HG02885 (cell line): ENCODE measurements at regions not wholly inside any gene's neighbourhood (a gene's known extent, or its start where the extent isn't known, plus 50 kb on each side); places are given as distances from the start of the nearest gene placed in this dataset.
A peak's percentile ranks its signal among the peaks of the same experiment; 100 is the strongest.

ENCODE experiments used
- ATAC-seq: cut with Tn5 transposase; IDR thresholded peaks from one replicate; pipeline ENCODE4 v1.9.1; 2021; ENCODE audit warnings: mild to moderate bottlenecking; ENCODE audit not compliant: unreplicated experiment, poor library complexity

- no peak for ATAC-seq
Observed at GRCh38 chr5:7190712-7191250, 205.2 kb upstream of the ADCY2 start.

DNA sequence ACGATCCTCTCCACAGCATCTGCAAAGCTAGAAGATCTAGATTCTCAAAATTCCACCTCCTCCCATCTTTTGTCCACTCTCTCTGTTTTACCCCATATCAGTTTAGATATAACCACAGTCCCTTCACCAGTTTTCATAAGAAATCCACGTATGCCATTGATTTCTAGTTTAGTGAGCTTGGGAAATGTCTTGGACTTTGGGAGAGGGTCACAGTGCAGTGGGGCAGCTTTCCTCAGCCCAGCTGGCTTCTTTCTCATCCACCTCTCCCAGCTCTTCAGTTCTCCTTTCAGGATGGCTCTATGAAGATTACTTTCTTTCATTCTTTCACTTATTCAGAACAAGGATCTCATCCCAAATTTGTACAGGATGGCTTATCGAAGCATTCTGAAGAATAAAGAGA, 203.9 kb upstream of the ADCY2 start:
- ATAC-seq = no peak

DNA sequence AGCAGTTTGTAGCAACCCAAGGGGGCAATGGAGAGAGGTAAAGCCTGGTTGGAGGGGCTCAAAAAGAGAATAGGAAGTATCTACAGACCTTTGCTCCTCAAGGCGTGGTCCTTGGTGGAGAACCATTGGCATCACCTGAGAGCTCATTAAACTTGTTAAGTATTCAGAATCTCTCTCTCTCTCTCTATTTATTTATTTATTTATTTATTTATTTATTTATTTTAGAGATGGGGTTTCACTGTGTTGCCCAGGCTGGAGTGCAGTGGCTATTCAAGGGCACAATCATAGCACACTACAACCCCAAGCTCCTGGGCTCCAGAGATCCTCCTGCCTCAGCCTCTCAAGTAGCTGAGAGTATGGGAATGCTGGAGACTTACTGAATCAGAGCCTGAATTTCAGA, 193.1 kb upstream of the ADCY2 start:
- ATAC-seq = no peak

- ATAC-seq = no peak
Observed at GRCh38 chr5:7207979-7208378, 188.0 kb upstream of the ADCY2 start.

GRCh38 chr5:7208938-7209337, 187.0 kb upstream of the ADCY2 start:
- ATAC-seq = no peak

DNA sequence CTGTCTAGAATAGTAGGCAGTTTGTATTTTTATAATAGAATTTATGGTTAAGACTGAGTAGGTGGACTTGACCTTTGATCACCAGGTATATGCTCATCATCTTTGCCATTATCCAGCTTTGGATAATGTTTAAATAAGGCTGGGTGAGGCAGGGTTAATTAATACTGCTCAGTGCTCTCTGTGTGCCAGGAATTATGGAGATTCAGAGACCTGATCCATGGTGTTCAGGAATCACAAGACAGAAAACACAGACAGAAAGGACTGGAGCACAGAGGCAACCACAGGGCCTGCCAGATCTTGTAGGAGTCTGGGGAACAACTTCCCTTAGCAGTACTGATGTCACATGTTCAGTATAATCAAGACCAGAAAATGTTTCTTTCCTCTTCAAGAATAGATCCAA, 186.3 kb upstream of the ADCY2 start:
- no peak for ATAC-seq

- ATAC-seq = no peak
Observed at GRCh38 chr5:7210549-7210948, 185.4 kb upstream of the ADCY2 start.

- no peak for ATAC-seq
Observed at GRCh38 chr5:7213525-7213924, 182.4 kb upstream of the ADCY2 start.

GRCh38 chr5:7214906-7215416, 181.0 kb upstream of the ADCY2 start:
- ATAC-seq = no peak

- no peak for ATAC-seq
Observed at GRCh38 chr5:7218141-7218540, 177.8 kb upstream of the ADCY2 start.

GRCh38 chr5:7220156-7220555, 175.8 kb upstream of the ADCY2 start:
- ATAC-seq = no peak

DNA sequence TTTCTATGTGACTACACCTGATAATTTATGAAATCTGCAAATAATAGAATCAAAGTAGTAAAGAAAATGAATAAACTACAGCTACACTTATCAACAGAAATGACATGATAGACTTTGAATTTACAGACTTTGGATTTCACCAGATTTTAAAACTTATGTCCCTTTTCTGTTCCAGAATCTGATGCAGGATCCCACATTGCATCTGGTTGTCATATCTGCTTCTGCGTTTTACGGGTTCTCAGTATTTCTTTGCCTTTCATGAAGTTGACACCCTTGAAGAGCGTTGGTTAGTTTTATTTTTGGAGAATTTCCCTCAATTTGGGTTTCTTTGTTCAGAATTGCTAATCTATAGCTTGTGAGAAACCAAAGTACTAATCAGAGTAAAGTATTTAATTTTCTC, 174.9 kb upstream of the ADCY2 start:
- ATAC-seq = no peak

- no peak for ATAC-seq
Observed at GRCh38 chr5:7225826-7226225, 170.1 kb upstream of the ADCY2 start.

DNA sequence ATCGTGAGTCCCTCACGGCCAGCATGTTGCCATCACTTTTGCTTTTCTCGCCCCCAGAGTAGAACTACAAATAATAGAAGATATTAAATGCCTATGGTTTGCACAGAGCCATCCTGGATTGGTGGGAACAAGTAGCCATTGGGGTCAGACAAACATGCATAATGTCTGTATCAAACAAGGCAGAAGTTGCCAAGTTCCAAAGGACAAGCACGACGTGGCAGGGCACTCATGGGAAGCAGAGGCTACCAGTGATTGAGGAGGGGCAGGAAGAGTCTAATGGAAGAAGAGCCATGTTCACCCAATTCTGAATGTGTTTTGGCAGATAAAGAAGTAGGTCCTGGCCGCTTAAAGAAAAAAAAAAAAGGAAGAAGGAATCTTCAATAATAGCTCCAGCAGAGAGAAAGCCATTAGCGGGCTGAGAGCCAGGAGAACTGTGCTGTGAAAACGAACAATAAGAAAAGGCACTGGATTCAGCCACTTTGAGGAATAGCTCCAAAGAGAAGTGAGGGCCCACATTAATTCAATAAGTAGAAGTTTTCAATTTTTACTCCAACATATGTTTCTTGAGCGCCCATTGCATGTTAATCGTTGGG, 153.7 kb upstream of the ADCY2 start:
- no peak for ATAC-seq

DNA sequence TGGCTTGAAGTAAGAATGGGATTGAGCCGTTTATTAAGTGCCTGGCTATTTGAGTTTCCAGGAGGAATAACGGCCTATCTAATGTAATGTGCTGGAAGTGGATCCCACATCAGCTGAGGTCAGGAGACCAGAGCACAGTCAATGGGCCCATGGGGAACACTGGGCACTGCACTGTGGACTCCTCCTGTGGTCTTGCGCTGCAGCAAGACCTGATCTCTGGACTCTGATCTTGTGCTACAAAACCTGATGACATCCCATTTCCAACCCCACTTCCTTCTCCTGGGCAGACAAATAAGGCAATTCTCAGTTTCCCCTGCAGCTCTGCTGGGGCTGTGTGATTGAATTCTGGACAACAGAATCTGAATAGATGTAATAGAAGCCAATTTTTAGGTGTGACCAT, 151.7 kb upstream of the ADCY2 start:
- ATAC-seq = no peak

GRCh38 chr5:7245121-7245651, 150.8 kb upstream of the ADCY2 start:
- ATAC-seq = no peak

- no peak for ATAC-seq
Observed at GRCh38 chr5:7246287-7246686, 149.7 kb upstream of the ADCY2 start.

- no peak for ATAC-seq
Observed at GRCh38 chr5:7250004-7250403, 145.9 kb upstream of the ADCY2 start.

- no peak for ATAC-seq
Observed at GRCh38 chr5:7250611-7251010, 145.3 kb upstream of the ADCY2 start.

DNA sequence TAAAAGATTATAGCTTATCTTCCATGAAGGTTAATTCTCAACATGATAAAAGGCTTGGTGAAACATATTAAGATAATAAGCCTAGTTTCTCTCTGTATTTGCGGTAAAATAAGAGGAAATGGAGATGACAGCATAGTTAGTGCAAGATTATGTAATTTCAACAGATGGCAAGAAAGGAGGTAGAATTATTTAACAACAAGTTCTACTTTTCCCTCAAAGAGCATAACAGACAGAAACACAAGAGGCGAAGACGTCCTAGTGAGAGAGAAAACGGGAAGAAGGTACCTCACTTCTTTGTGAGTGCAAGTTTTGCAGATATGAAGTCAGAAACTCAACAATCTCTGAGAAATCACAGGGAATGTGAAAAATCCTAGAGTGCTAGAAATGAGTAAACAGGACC, 144.8 kb upstream of the ADCY2 start:
- ATAC-seq = no peak

- peak; percentile 48 for ATAC-seq
Observed at GRCh38 chr5:7261049-7261448, 134.9 kb upstream of the ADCY2 start.

DNA sequence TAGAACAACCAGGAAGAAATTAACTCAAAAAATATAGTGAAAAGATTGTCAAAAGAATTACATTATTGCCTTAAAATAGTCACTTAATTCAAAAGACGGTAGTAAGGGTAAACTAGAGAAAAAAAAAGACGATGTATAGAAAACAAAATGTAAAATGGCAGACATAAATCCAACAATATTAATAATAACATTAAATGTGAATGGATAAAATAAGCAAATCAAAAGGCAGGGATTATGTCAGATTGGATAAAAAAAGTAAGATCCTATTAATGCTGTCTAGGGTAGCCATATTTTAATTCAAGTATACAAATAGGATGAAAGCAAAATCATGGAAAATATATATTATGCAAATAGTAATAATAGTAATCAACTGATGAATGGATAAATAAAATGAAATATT, 134.0 kb upstream of the ADCY2 start:
- ATAC-seq = no peak
